Upper lobe of left lung (tissue), 4 donors: ENCODE measurements at regions not wholly inside any gene's neighbourhood (a gene's known extent, or its start where the extent isn't known, plus 50 kb on each side); places are given as distances from the start of the nearest gene placed in this dataset.

Source experiments
- POLR2A ChIP-seq, 4 donors: fragments of 450-650 bp; IDR thresholded peaks; one replicate each; pipeline ENCODE4 v1.5.1; 2016 to 2017; ENCODE audit warnings: antibody characterized with exemption in 4 of 4, mild to moderate bottlenecking in 2 of 4
- TF ChIP-seq, protein P1 (sequence below), 6 experiments: fragments of 450-650 bp in 4 of 6; fragments of 200-600 bp in 2 of 6; sonication (generic) in 2 of 6; IDR thresholded peaks; one replicate each; pipeline ENCODE4 v1.5.1; 2016 to 2019; ENCODE audit warnings: antibody characterized with exemption in 6 of 6

DNA sequence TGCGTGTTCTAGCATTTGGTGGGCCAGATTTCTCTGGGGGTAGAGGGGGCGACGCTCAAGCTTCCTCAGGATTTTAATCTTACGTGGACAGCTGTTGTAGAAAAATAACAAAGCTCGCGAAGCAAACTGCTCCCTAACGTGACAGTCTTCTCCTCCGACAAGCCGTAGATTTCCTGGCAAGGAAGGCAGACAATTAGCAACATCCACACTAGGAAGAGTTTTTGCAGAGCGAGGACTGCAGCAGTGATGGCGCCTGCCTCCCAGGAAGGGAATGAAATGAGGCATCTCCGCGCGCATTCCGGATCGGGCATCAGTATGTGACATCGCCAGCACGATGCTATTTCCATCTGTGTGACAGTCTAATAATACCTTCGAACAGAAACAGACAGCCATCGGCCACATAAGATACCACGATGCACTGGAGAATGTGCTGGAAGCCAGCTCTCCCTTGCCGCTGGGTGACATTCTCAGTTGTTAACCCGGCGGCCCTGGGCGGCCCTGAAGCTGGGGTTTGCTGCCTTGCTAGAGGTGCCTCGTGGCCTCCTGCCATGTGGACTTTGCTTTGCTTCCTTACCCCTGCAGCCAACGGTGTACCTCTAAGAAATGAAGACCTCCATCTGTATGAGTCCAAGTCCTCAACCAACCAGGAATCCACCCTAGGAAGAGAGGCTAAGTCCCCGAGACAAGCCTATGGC, 101.8 kb upstream of the AGAP1 start:
- TF ChIP-seq POLR2A (IDR thresholded peaks at IDR 0.05): no peak
- TF ChIP-seq, protein P1, sequence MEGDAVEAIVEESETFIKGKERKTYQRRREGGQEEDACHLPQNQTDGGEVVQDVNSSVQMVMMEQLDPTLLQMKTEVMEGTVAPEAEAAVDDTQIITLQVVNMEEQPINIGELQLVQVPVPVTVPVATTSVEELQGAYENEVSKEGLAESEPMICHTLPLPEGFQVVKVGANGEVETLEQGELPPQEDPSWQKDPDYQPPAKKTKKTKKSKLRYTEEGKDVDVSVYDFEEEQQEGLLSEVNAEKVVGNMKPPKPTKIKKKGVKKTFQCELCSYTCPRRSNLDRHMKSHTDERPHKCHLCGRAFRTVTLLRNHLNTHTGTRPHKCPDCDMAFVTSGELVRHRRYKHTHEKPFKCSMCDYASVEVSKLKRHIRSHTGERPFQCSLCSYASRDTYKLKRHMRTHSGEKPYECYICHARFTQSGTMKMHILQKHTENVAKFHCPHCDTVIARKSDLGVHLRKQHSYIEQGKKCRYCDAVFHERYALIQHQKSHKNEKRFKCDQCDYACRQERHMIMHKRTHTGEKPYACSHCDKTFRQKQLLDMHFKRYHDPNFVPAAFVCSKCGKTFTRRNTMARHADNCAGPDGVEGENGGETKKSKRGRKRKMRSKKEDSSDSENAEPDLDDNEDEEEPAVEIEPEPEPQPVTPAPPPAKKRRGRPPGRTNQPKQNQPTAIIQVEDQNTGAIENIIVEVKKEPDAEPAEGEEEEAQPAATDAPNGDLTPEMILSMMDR (IDR thresholded peaks at IDR 0.05): no peak
